Endothelial cell (in vitro differentiated cells): ENCODE measurements at regions not wholly inside any gene's neighbourhood (a gene's known extent, or its start where the extent isn't known, plus 50 kb on each side); places are given as distances from the start of the nearest gene placed in this dataset.

ENCODE experiments used
- DNase-seq: peaks from one replicate; pipeline ENCODE4 v3.0.0; 2021; ENCODE audit warnings: low spot score
- H3K27ac Mint-ChIP-seq: one replicate; pipeline ENCODE4 v1.8.0; 2021; ENCODE audit warnings: mixed read lengths, inconsistent platforms; ENCODE audit not compliant: unreplicated experiment
- H3K27me3 Mint-ChIP-seq: one replicate; pipeline ENCODE4 v1.8.0; 2021; ENCODE audit warnings: mild to moderate bottlenecking, moderate library complexity, mixed read lengths, inconsistent platforms; ENCODE audit not compliant: unreplicated experiment
- H3K36me3 Mint-ChIP-seq: one replicate; pipeline ENCODE4 v1.8.0; 2021; ENCODE audit warnings: mild to moderate bottlenecking, low read depth, mixed read lengths, inconsistent platforms; ENCODE audit not compliant: unreplicated experiment
- H3K4me1 Mint-ChIP-seq: one replicate; pipeline ENCODE4 v1.8.0; 2021; ENCODE audit warnings: mild to moderate bottlenecking, mixed read lengths, inconsistent platforms; ENCODE audit not compliant: unreplicated experiment
- H3K4me3 Mint-ChIP-seq: one replicate; pipeline ENCODE4 v1.8.0; 2021; ENCODE audit warnings: mild to moderate bottlenecking, mixed read lengths, inconsistent platforms; ENCODE audit not compliant: unreplicated experiment
- H3K9me3 Mint-ChIP-seq: one replicate; pipeline ENCODE4 v1.8.0; 2021; ENCODE audit warnings: mixed read lengths, inconsistent platforms; ENCODE audit not compliant: unreplicated experiment
- CTCF ChIP-seq: fragments of 200-600 bp; sonication (generic); IDR thresholded peaks from one replicate; pipeline ENCODE4 v1.5.0; 2021; ENCODE audit warnings: antibody characterized with exemption; ENCODE audit not compliant: unreplicated experiment

- H3K9me3 Mint-ChIP-seq, result no peaks in the 10 kb centered on the region
- H3K27ac Mint-ChIP-seq, result no peak overlapping the region
- TF ChIP-seq CTCF, result no peak
- peaks cover 4% of the 10 kb centered on the region for H3K27me3 Mint-ChIP-seq
- no peaks in the 10 kb centered on the region for H3K36me3 Mint-ChIP-seq
- no peak for DNase-seq
- H3K4me3 Mint-ChIP-seq, result no peak overlapping the region
- H3K4me1 Mint-ChIP-seq, result peaks cover 20% of the 10 kb centered on the region
Observed at GRCh38 chr12:124691429-124691828, 124.0 kb upstream of the NCOR2 start.

DNA sequence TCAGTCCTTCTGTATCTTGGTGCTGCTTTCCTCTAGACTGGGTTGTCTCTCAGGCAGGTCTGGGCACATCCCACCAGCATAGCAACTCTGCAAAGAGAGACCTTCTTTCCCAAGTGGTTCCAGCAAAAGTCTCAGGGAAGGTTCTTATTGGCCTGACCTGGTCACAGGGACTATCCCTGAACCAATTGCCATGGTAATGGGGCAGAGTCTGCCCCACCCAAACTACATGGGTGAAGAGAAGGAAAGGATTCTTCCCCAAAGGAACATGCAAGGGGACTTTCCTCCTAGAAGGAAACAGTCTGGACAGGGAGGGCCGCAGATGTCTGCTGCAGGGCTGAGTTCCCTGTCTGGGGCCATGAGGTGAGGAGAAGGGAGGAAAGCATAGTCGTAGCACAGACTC, 122.2 kb upstream of the NCOR2 start:
- Mint-ChIP-seq H3K4me3 (no peak overlapping the region), H3K27me3 (peaks cover 2% of the 10 kb centered on the region), H3K27ac (no peak overlapping the region), H3K9me3 (no peaks in the 10 kb centered on the region), H3K4me1 (peaks cover 20% of the 10 kb centered on the region), H3K36me3 (no peaks in the 10 kb centered on the region)
- no peak for TF ChIP-seq CTCF
- DNase-seq, result no peak

DNA sequence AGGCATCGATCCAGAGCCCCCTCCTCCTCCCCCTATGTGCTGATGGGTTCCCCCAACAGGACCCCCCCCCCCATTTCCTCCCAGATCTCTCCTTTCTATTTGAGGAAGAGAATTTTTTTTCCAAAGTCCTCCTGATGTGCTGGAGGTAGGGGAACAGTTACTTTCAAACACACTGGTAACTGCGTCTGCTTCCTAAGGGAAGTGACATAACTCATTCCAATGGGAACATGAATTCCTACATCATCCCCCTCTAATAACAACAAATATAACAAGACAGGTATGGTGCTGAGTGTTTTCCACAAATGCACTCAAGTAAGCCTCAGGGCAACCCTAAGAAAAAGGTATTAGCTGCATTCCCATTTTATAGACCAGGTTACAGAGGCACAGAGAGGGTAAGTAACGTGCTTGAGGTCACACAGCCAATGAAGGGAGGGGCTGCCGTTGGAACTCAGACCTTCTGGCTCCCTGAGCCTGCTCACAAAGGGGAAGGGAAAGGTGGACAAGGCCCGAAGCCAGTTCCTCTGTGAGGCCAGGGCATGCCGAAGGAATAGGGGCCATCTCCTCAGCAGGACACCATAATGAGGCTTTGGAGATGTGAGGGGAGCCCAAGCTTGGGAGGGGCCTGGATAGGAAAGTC, 121.1 kb upstream of the NCOR2 start:
- no peak for DNase-seq
- Mint-ChIP-seq H3K9me3 (no peaks in the 10 kb centered on the region), H3K36me3 (no peaks in the 10 kb centered on the region), H3K4me3 (no peak overlapping the region), H3K27me3 (peaks cover 2% of the 10 kb centered on the region), H3K4me1 (peaks cover 20% of the 10 kb centered on the region), H3K27ac (peak overlapping the region; percentile 74)
- no peak for TF ChIP-seq CTCF

DNA sequence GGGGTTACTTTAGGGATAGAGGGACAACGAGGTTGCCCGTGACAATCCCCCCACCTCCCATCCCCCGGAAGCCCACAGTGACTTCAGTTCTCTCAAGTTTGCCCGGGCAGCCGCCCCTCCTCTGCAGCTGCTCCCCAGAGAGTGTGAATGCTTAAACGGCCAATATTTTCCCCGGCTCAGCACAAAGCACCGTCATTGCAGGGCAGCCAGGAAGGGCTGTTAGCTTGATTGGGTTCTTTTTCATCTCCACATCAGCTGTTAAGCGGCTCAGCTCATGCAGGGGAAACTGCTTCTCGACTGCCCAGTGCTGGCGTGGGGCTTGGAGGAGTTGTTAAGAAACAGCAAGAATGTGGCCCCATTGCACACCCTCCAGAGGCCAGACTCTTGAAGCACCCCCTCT, 120.5 kb upstream of the NCOR2 start:
- H3K4me1 Mint-ChIP-seq, result peaks cover 23% of the 10 kb centered on the region
- H3K27ac Mint-ChIP-seq, result peak overlapping the region; percentile 74
- H3K27me3 Mint-ChIP-seq, result peaks cover 2% of the 10 kb centered on the region
- TF ChIP-seq CTCF, result no peak
- no peak overlapping the region for H3K4me3 Mint-ChIP-seq
- DNase-seq, result no peak
- H3K9me3 Mint-ChIP-seq, result no peaks in the 10 kb centered on the region
- H3K36me3 Mint-ChIP-seq, result no peaks in the 10 kb centered on the region

DNA sequence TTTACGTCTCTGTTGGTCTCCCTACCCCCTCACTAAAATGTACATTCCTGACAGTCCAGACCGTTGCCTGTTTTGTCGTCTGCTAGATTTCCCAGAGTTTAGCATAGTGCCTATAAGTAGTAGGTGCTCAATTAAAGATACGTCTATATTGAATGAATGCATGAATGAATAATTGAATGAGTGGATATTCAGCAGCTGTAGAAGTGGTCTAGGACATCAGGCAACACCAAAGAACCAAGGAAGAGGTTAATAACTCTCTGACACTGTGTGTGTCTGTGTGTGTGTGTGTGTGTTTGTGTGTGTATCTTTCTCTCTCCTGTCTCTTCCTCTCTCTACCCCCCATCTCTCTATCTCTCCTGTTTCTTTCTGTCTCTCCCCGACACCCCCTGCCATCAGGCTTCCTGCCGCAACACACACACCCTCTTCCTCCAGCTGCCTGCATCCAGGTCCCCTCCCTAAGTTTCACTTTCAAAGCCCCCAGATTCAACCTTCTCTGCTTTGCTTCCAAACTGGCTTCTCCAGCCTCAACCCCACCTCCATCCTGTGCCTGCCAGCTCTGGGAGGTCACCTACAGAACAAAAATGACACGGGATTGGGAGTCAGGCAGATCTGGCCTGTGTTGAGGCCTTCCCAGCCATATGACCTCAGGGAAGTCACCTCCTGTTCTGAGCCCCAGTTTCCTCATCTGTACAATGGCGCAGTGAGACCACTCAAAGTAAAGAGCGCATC, 119.9 kb upstream of the NCOR2 start:
- Mint-ChIP-seq H3K36me3 (no peaks in the 10 kb centered on the region), H3K27me3 (peaks cover 2% of the 10 kb centered on the region), H3K9me3 (no peaks in the 10 kb centered on the region), H3K4me1 (peaks cover 23% of the 10 kb centered on the region), H3K4me3 (no peak overlapping the region), H3K27ac (no peak overlapping the region)
- TF ChIP-seq CTCF, result no peak
- DNase-seq, result no peak
